ENCODE measurements at regions not wholly inside any gene's neighbourhood (a gene's known extent, or its start where the extent isn't known, plus 50 kb on each side); places are given as distances from the start of the nearest gene placed in this dataset.

- DNase-seq (ENCODE audit: extremely low read depth, low read depth): no peak
Observed at GRCh38 chr2:208556983-208557484, 150.4 kb downstream of the PTH2R start.

GRCh38 chr2:208565690-208566416, 159.3 kb downstream of the PTH2R start:
- no peak for TF ChIP-seq CTCF (IDR thresholded peaks at IDR 0.05; ENCODE audit: low read depth, low read length, missing control alignments)
- no peak for DNase-seq (ENCODE audit: extremely low read depth, low read depth)
- H3K4me3 ChIP-seq (replicated peaks; ENCODE audit: low read depth, low read length): no peak overlapping the region

More at GRCh38 chr2:208556983-208557484, 150.4 kb downstream of the PTH2R start:
- H3K4me3 ChIP-seq (replicated peaks; ENCODE audit: low read depth, low read length): no peak overlapping the region
- no peak for TF ChIP-seq CTCF (IDR thresholded peaks at IDR 0.05; ENCODE audit: low read depth, low read length, missing control alignments)

GRCh38 chr2:208568203-208568602, 161.6 kb downstream of the PTH2R start:
- H3K4me3 ChIP-seq (replicated peaks; ENCODE audit: low read depth, low read length): no peak overlapping the region
- DNase-seq (ENCODE audit: extremely low read depth, low read depth): no peak
- TF ChIP-seq CTCF (IDR thresholded peaks at IDR 0.05; ENCODE audit: low read depth, low read length, missing control alignments): no peak

GRCh38 chr2:208570066-208570465, 163.5 kb downstream of the PTH2R start:
- no peak overlapping the region for H3K4me3 ChIP-seq (replicated peaks; ENCODE audit: low read depth, low read length)
- no peak for DNase-seq (ENCODE audit: extremely low read depth, low read depth)
- no peak for TF ChIP-seq CTCF (IDR thresholded peaks at IDR 0.05; ENCODE audit: low read depth, low read length, missing control alignments)

- DNase-seq (ENCODE audit: extremely low read depth, low read depth): no peak
- H3K4me3 ChIP-seq (replicated peaks; ENCODE audit: low read depth, low read length): no peak overlapping the region
Observed at GRCh38 chr2:208570851-208571763, 164.5 kb downstream of the PTH2R start.

GRCh38 chr2:208571764-208572131, 165.2 kb downstream of the PTH2R start:
- DNase-seq (ENCODE audit: extremely low read depth, low read depth): no peak
- no peak overlapping the region for H3K4me3 ChIP-seq (replicated peaks; ENCODE audit: low read depth, low read length)
- TF ChIP-seq CTCF (IDR thresholded peaks at IDR 0.05; ENCODE audit: low read depth, low read length, missing control alignments): no peak

More at GRCh38 chr2:208570851-208571763, 164.5 kb downstream of the PTH2R start:
- TF ChIP-seq CTCF (IDR thresholded peaks at IDR 0.05; ENCODE audit: low read depth, low read length, missing control alignments): no peak
